Ovary (tissue), 7 donors: ENCODE measurements at regions not wholly inside any gene's neighbourhood (a gene's known extent, or its start where the extent isn't known, plus 50 kb on each side); places are given as distances from the start of the nearest gene placed in this dataset. TPM values are rescaled to one million over a fixed set of nuclear protein-coding genes. Genes with fewer than 3 reads are reported as not detected.
"Not testable (repeated sequence)": the region's sequence is repeated elsewhere in the genome, so short reads cannot be mapped to it uniquely, and the experiment has no call there.

Source experiments
- DNase-seq, 5 donors: peaks; one replicate each; pipeline ENCODE4 v3.0.0-alpha.2; 2019 to 2020
- H3K27ac ChIP-seq, 2 donors: fragments of 200-600 bp; one replicate each; pipeline versions ENCODE4 v1.5.1 to v1.8.0; 2019 to 2022
- H3K27me3 ChIP-seq: fragments of 200-600 bp; one replicate; pipeline ENCODE4 v1.8.0; 2022
- H3K36me3 ChIP-seq: fragments of 200-600 bp; sonication (generic); one replicate; pipeline ENCODE4 v1.5.1; 2019
- H3K4me1 ChIP-seq: one replicate; pipeline ENCODE4 v1.8.1; 2013; ENCODE audit warnings: mild to moderate bottlenecking, moderate library complexity; ENCODE audit not compliant: insufficient read depth
- H3K4me3 ChIP-seq: fragments of 200-600 bp; sonication (generic); one replicate; pipeline ENCODE4 v1.5.1; 2017
- H3K9me3 ChIP-seq, 2 donors: fragments of 200-600 bp in 1 of 2; sonication (generic) in 1 of 2; one replicate each; pipeline versions ENCODE4 v1.5.1 to v1.8.1; 2013 to 2019; ENCODE audit warnings: mild to moderate bottlenecking in 1 of 2, moderate library complexity in 1 of 2
- EP300 ChIP-seq: sonication (generic); formaldehyde crosslinking; IDR thresholded peaks from one replicate; pipeline ENCODE4 v1.6.1; 2017; ENCODE audit warnings: antibody characterized with exemption
- POLR2A ChIP-seq: fragments of 450-650 bp; IDR thresholded peaks from one replicate; pipeline ENCODE4 v1.6.1; 2017; ENCODE audit warnings: antibody characterized with exemption, mild to moderate bottlenecking, moderate library complexity
- WGBS, 3 donors: extraction: QIAGEN DNeasy Blood & Tissue Kit in 1 of 3; methylation state at CpG; one replicate each; pipeline versions ENCODE4 v1.1.5 to v1.1.7; 2013 to 2017; 5-methylcytosine and 5-hydroxymethylcytosine counted together
- intact Hi-C, 4 donors: fragments of 100-400 bp; cut with DNase I; formaldehyde crosslinking; loops; one replicate each; pipeline versions ENCODE4 v1.11.0 to v1.15.1; 2022 to 2023
- small RNA-seq: library from RNA; depleted of rRNA; stranded (forward); fragments of <200 nt; gene quantifications from one replicate; pipeline ENCODE3, GENCODE V24; 2016
- TF ChIP-seq, protein P1 (sequence below), 3 donors: fragments of 450-650 bp in 2 of 3; fragments of 200-600 bp in 1 of 3; IDR thresholded peaks; one replicate each; pipeline versions ENCODE4 v1.5.1 to v1.8.0; 2016 to 2022; ENCODE audit warnings: antibody characterized with exemption in 3 of 3, mild to moderate bottlenecking in 1 of 3
- donor health status: DM: no; HTN: no; CAD: no; lungs with moderate emphysema.
- donor health status: DM: no; HTN: no; CAD: no.
- donor health status: Bipolar disorder and iron deficiency.
- donor health status: DM: no; HTN: no; CAD: no.
- donor health status: DM: yes; HTN: yes; CAD: no.

DNA sequence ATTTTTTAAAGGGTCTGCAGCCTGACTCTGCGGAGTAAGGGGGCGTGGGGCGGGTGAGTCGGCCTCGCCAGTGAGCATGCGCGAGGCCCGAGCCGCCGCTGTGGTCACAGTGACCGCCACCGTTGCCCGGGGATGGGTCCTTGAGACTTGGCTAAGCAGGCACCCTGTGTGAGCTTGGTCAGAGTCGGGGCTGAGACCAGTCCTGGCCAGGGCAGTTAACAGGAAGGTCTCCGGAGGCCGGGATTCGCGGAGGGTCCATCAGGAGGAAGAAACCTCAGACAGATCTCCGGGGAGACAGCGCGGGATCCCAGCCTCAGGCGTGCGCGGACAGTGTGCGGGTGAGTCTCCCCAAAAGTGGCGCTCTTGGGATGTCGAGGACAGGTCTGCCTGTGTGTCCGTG, 1384.4 kb upstream of the PCDH10 start:
- Histone ChIP-seq H3K4me1 (no peaks in the 10 kb centered on the region), H3K9me3 (no peaks in the 10 kb centered on the region), H3K36me3 (no peaks in the 10 kb centered on the region), H3K27ac (no peak overlapping the region), H3K4me3 (no peak overlapping the region), H3K27me3 (no peaks in the 10 kb centered on the region)
- intact Hi-C loops: no loop called here
- 97 to 98% (median 98%) methylated on average over 28 of the region's 28 CpGs for WGBS, 3 donors
- DNase-seq: no peak
- TF ChIP-seq, protein P1, sequence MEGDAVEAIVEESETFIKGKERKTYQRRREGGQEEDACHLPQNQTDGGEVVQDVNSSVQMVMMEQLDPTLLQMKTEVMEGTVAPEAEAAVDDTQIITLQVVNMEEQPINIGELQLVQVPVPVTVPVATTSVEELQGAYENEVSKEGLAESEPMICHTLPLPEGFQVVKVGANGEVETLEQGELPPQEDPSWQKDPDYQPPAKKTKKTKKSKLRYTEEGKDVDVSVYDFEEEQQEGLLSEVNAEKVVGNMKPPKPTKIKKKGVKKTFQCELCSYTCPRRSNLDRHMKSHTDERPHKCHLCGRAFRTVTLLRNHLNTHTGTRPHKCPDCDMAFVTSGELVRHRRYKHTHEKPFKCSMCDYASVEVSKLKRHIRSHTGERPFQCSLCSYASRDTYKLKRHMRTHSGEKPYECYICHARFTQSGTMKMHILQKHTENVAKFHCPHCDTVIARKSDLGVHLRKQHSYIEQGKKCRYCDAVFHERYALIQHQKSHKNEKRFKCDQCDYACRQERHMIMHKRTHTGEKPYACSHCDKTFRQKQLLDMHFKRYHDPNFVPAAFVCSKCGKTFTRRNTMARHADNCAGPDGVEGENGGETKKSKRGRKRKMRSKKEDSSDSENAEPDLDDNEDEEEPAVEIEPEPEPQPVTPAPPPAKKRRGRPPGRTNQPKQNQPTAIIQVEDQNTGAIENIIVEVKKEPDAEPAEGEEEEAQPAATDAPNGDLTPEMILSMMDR (IDR thresholded peaks at IDR 0.05): no peak
- TF ChIP-seq POLR2A: no peak
- no peak for TF ChIP-seq EP300

DNA sequence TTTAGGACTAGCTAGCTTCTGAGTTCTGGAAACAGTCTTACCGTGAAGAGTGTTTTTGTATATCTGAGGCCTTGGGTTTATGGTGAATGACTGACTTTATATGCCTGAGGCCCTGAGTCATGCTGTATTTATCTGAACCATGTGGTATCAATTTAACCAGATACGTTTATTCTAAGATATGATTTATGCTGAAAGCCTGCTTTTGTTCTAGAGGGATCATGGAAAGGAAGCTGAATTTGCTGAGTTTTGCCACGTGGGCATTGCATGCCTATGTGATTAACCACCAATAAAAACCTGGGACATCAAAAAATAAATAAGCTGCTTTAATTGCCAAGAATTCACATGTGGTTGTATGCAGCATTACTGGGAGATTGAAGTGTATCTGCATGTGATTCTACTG, 1374.7 kb upstream of the PCDH10 start:
- H3K27ac ChIP-seq, H3K36me3 ChIP-seq, intact Hi-C loops, H3K27me3 ChIP-seq, H3K4me3 ChIP-seq, DNase-seq, H3K4me1 ChIP-seq, H3K9me3 ChIP-seq: not testable (repeated sequence)
- 9 to 27% (median 12%) methylated on average over 3 of the region's 3 CpGs for WGBS, 3 donors

DNA sequence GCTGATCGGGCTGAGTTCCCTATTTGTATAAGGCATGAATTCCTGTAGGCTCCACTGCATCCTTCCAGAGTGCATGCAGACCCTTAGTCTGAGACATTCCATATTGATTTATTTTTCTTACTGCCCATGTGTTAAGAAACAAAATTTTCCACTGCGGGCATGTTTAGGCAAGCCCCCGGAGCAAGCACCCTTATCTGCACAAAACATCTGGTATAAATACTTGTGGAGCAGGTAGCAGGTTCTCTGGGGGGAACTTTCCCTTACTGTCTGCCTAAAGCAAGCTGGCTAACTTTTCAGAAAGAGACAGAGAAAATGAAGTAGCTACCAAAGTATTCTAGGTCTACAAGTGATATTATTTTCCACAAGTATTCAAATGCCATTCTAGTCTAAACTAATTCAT, 1338.5 kb upstream of the PCDH10 start:
- DNase-seq, H3K4me1 ChIP-seq, H3K36me3 ChIP-seq, H3K27ac ChIP-seq, H3K27me3 ChIP-seq, intact Hi-C loops, H3K9me3 ChIP-seq, H3K4me3 ChIP-seq: not testable (repeated sequence)
- WGBS, 3 donors: 26 to 38% (median 30%) methylated on average over 3 of the region's 3 CpGs

Small RNA genes lying in the stretch of these regions (small RNA-seq; reads per million reads assigned to genes)
- gene AC105424.1: not detected
- not detected for gene RF00156
- gene RN7SL205P: not detected
- not detected for gene RNU6-224P
